Lower leg skin (tissue), 3 donors: ENCODE measurements at regions not wholly inside any gene's neighbourhood (a gene's known extent, or its start where the extent isn't known, plus 50 kb on each side); places are given as distances from the start of the nearest gene placed in this dataset.

Experiments
- POLR2A ChIP-seq, 2 donors: fragments of 450-650 bp; IDR thresholded peaks; one replicate each; pipeline ENCODE4 v1.6.1; 2016 to 2017; ENCODE audit warnings: antibody characterized with exemption in 2 of 2, mild to moderate bottlenecking in 1 of 2, moderate library complexity in 1 of 2
- TF ChIP-seq, protein P1 (sequence below), 3 donors: fragments of 450-650 bp; IDR thresholded peaks; one replicate each; pipeline ENCODE4 v1.5.1; 2016; ENCODE audit warnings: antibody characterized with exemption in 3 of 3, mild to moderate bottlenecking in 3 of 3, moderate library complexity in 2 of 3

DNA sequence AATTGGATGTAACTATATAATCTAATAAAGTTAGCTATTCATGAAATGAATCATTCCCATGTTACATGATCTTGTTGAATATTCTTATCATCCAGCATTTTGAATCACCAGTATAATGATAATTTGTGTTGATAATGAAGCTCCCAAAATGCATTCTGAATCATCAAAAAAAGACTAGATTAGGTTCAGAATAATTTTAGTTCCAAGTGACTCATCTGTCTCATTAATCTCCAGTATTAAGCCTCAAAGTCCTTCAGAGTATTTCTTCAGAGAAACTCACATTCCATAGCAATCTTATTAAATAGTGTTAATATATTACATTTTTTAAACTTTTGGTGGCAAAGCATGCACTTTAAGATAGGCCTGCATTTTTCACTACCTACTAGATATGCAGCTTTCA is 207.5 kb downstream of the SLITRK5 start:
- TF ChIP-seq, protein P1, sequence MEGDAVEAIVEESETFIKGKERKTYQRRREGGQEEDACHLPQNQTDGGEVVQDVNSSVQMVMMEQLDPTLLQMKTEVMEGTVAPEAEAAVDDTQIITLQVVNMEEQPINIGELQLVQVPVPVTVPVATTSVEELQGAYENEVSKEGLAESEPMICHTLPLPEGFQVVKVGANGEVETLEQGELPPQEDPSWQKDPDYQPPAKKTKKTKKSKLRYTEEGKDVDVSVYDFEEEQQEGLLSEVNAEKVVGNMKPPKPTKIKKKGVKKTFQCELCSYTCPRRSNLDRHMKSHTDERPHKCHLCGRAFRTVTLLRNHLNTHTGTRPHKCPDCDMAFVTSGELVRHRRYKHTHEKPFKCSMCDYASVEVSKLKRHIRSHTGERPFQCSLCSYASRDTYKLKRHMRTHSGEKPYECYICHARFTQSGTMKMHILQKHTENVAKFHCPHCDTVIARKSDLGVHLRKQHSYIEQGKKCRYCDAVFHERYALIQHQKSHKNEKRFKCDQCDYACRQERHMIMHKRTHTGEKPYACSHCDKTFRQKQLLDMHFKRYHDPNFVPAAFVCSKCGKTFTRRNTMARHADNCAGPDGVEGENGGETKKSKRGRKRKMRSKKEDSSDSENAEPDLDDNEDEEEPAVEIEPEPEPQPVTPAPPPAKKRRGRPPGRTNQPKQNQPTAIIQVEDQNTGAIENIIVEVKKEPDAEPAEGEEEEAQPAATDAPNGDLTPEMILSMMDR (IDR thresholded peaks at IDR 0.05) = no peak
- no peak for TF ChIP-seq POLR2A (IDR thresholded peaks at IDR 0.05)
